H1 (cell line): ENCODE measurements at regions not wholly inside any gene's neighbourhood (a gene's known extent, or its start where the extent isn't known, plus 50 kb on each side); places are given as distances from the start of the nearest gene placed in this dataset.

Experiments
- CTCF ChIA-PET: fragments of 300-600 bp; sonication (Branson Sonifier 250); formaldehyde crosslinking; loops from one replicate; lab custom pipeline; 2021; ENCODE audit not compliant: partially characterized antibody; lab: Charles Lee
- POLR2A ChIA-PET: fragments of 300-600 bp; sonication (Branson Sonifier 250); formaldehyde crosslinking; loops from one replicate; lab custom pipeline; 2021; ENCODE audit warnings: inconsistent platforms; ENCODE audit not compliant: partially characterized antibody; lab: Charles Lee
- DNase-seq, 2 experiments: peaks; one replicate each; pipeline versions ENCODE4 v3.0.0 to v3.0.0-alpha.2; 2010 to 2022; ENCODE audit warnings: low spot score in 2 of 2, low read depth in 1 of 2, mixed read lengths in 1 of 2
- FAIRE-seq: peaks from 2 replicates; lab custom pipeline; 2011; peaks lifted over from hg19 to GRCh38; lab: Jason Lieb, UNC
- H2AFZ ChIP-seq: 2 replicates; pipeline ENCODE4 v1.8.1; 2012; ENCODE audit warnings: low read length, inconsistent platforms
- H2AK5ac ChIP-seq: 2 replicates; pipeline ENCODE4 v1.6.1; 2013; ENCODE audit warnings: low read depth, low read length
- H2BK120ac ChIP-seq: replicated peaks from 2 replicates; pipeline ENCODE3; 2013; ENCODE audit warnings: low read depth, low read length, inconsistent platforms
- H2BK12ac ChIP-seq: 2 replicates; pipeline ENCODE4 v1.6.1; 2013; ENCODE audit warnings: low read depth, low read length
- H2BK15ac ChIP-seq: 2 replicates; pipeline ENCODE4 v1.6.1; 2013; ENCODE audit warnings: low read length
- H2BK20ac ChIP-seq: 2 replicates; pipeline ENCODE4 v1.6.1; 2013; ENCODE audit warnings: low read length
- H2BK5ac ChIP-seq: 2 replicates; pipeline ENCODE4 v1.6.1; 2013; ENCODE audit warnings: low read depth, low read length
- H3K14ac ChIP-seq: 2 replicates; pipeline ENCODE4 v1.6.1; 2013; ENCODE audit warnings: inconsistent platforms; ENCODE audit not compliant: insufficient read length
- H3K18ac ChIP-seq: 2 replicates; pipeline ENCODE4 v1.6.1; 2013; ENCODE audit warnings: low read length; ENCODE audit errors: extremely low read depth
- H3K23ac ChIP-seq: 2 replicates; pipeline ENCODE4 v1.6.1; 2013; ENCODE audit warnings: inconsistent platforms; ENCODE audit not compliant: insufficient read length
- H3K23me2 ChIP-seq: 2 replicates; pipeline ENCODE4 v1.6.1; 2013; ENCODE audit warnings: low read depth, low read length
- H3K27ac ChIP-seq: 2 replicates; pipeline ENCODE4 v1.6.1; 2011; ENCODE audit warnings: low read depth, low read length, inconsistent platforms
- H3K27me3 ChIP-seq, 4 experiments: replicated peaks in 1 of 4; 1 replicate in 1 of 4; 2 replicates in 3 of 4; pipeline versions ENCODE4 v1.6.1 to v1.8.1; 2011 to 2013; ENCODE audit warnings: low read length in 3 of 4, mild to moderate bottlenecking in 3 of 4, inconsistent platforms in 2 of 4, mixed read lengths in 2 of 4, moderate library complexity in 1 of 4; ENCODE audit not compliant: control insufficient read depth in 3 of 4, insufficient read depth in 3 of 4; ENCODE audit errors: extremely low read depth in 1 of 4
- H3K36me3 ChIP-seq, 4 experiments: 2 replicates each; pipeline versions ENCODE4 v1.6.1 to v1.8.1; 2011 to 2013; ENCODE audit warnings: mild to moderate bottlenecking in 4 of 4, low read length in 3 of 4, moderate library complexity in 2 of 4, control low read depth in 1 of 4, inconsistent platforms in 1 of 4; ENCODE audit not compliant: insufficient read depth in 4 of 4, control insufficient read depth in 2 of 4
- H3K4ac ChIP-seq: replicated peaks from 2 replicates; pipeline ENCODE3; 2013; ENCODE audit warnings: low read length, low read depth, mixed read lengths, inconsistent platforms; ENCODE audit not compliant: insufficient read length
- H3K4me1 ChIP-seq, 4 experiments: replicated peaks in 1 of 4; 1 replicate in 1 of 4; 2 replicates in 3 of 4; pipeline versions ENCODE4 v1.6.1 to v1.8.1; 2011 to 2013; ENCODE audit warnings: low read length in 3 of 4, inconsistent platforms in 2 of 4, mixed read lengths in 1 of 4; ENCODE audit not compliant: insufficient read depth in 4 of 4, control insufficient read depth in 3 of 4
- H3K4me2 ChIP-seq, 2 experiments: 2 replicates each; pipeline versions ENCODE4 v1.6.1 to v1.8.1; 2011 to 2013; ENCODE audit warnings: low read depth in 2 of 2, low read length in 2 of 2, control low read depth in 1 of 2, inconsistent platforms in 1 of 2, mild to moderate bottlenecking in 1 of 2; ENCODE audit not compliant: insufficient read depth in 1 of 2
- H3K4me3 ChIP-seq, 4 experiments: fragments of 200-600, 300-600 bp in 1 of 4; sonication (generic), shearing (Covaris generic), sonication (Bioruptor Twin) in 1 of 4; 2 replicates each; pipeline versions ENCODE4 v1.5.1 to v1.8.1; 2011 to 2016; ENCODE audit warnings: low read length in 4 of 4, low read depth in 3 of 4, control low read depth in 2 of 4, inconsistent platforms in 2 of 4, mild to moderate bottlenecking in 2 of 4, mixed read lengths in 1 of 4, moderate library complexity in 1 of 4; ENCODE audit not compliant: insufficient read depth in 2 of 4; ENCODE audit errors: extremely low read depth in 1 of 4
- H3K56ac ChIP-seq: replicated peaks from 2 replicates; pipeline ENCODE3; 2013; ENCODE audit warnings: low read depth, mild to moderate bottlenecking, mixed read lengths, low read length, inconsistent platforms; ENCODE audit not compliant: insufficient read length
- H3K79me1 ChIP-seq: 2 replicates; pipeline ENCODE4 v1.6.1; 2013; ENCODE audit warnings: low read depth, low read length, control low read depth
- H3K79me2 ChIP-seq, 2 experiments: 2 replicates each; pipeline versions ENCODE4 v1.6.1 to v1.8.1; 2012 to 2013; ENCODE audit warnings: low read length in 2 of 2, mild to moderate bottlenecking in 2 of 2, inconsistent platforms in 1 of 2; ENCODE audit not compliant: insufficient read depth in 2 of 2, control insufficient read depth in 1 of 2
- H3K9ac ChIP-seq, 4 experiments: replicated peaks in 1 of 4; 1 replicate in 1 of 4; 2 replicates in 3 of 4; pipeline versions ENCODE4 v1.6.1 to v1.8.1; 2011 to 2013; ENCODE audit warnings: low read depth in 3 of 4, low read length in 3 of 4, control low read depth in 2 of 4, mild to moderate bottlenecking in 2 of 4, moderate library complexity in 2 of 4, inconsistent platforms in 1 of 4; ENCODE audit errors: extremely low read depth in 1 of 4
- H3K9me3 ChIP-seq, 2 experiments: 2 replicates each; pipeline versions ENCODE4 v1.6.1 to v1.8.1; 2012 to 2013; ENCODE audit warnings: mild to moderate bottlenecking in 2 of 2, moderate library complexity in 2 of 2, control low read depth in 1 of 2, inconsistent platforms in 1 of 2, low read depth in 1 of 2, low read length in 1 of 2, mixed read lengths in 1 of 2; ENCODE audit not compliant: insufficient read depth in 2 of 2
- H4K20me1 ChIP-seq, 2 experiments: replicated peaks in 1 of 2; 2 replicates each; pipeline versions ENCODE3 to v1.8.1; 2011 to 2013; ENCODE audit warnings: inconsistent platforms in 2 of 2, low read length in 2 of 2, mild to moderate bottlenecking in 1 of 2; ENCODE audit not compliant: insufficient read depth in 2 of 2, control insufficient read depth in 1 of 2
- H4K5ac ChIP-seq: 2 replicates; pipeline ENCODE4 v1.6.1; 2013; ENCODE audit warnings: low read length, low read depth, mixed read lengths, inconsistent platforms; ENCODE audit not compliant: insufficient read length
- H4K8ac ChIP-seq: 2 replicates; pipeline ENCODE4 v1.8.0; 2013; ENCODE audit warnings: mild to moderate bottlenecking, moderate library complexity, low read length, inconsistent platforms; ENCODE audit not compliant: insufficient read depth; ENCODE audit errors: extremely low read depth
- H4K91ac ChIP-seq: replicated peaks from 2 replicates; pipeline ENCODE3; 2013; ENCODE audit warnings: low read length, mixed read lengths, inconsistent platforms; ENCODE audit not compliant: insufficient read length
- POLR2AphosphoS5 ChIP-seq: IDR thresholded peaks from 2 replicates; pipeline ENCODE4 v1.6.1; 2011; ENCODE audit warnings: low read depth, low read length
- SRF ChIP-seq: IDR thresholded peaks from 2 replicates; pipeline ENCODE4 v1.6.1; 2011; ENCODE audit warnings: mild to moderate bottlenecking, low read depth, low read length, moderate library complexity
- TBP ChIP-seq: IDR thresholded peaks from 2 replicates; pipeline ENCODE4 v1.6.1; 2011; ENCODE audit warnings: low read depth, low read length, improper control_type of control experiment
- WGBS, 2 experiments: shearing (Covaris generic) in 1 of 2; methylation state at CpG; one replicate each; pipeline versions ENCODE4 v1.1.6 to v1.1.7; 2013 to 2015; ENCODE audit warnings: low lambda C conversion rate in 2 of 2, mixed read lengths in 2 of 2, inconsistent platforms in 1 of 2, low coverage in 1 of 2, missing lambda C conversion rate in 1 of 2; ENCODE audit not compliant: insufficient replicate concordance in 2 of 2, insufficient coverage in 1 of 2, insufficient read length in 1 of 2; ENCODE audit errors: extremely low coverage in 1 of 2, missing lambda C conversion rate in 1 of 2; 5-methylcytosine and 5-hydroxymethylcytosine counted together

GRCh38 chr7:79615871-79616640 lies 162.6 kb upstream of the MAGI2 start:
- ChIA-PET CTCF (no interaction called here), POLR2A (no interaction called here)
- H2AFZ ChIP-seq = peak overlapping the region; percentile 59; the same call in 1 of the 2 replicates
- TF ChIP-seq TBP = no peak
- TF ChIP-seq POLR2AphosphoS5 = no peak
- TF ChIP-seq SRF = no peak
- TF ChIP-seq, all 59 proteins: peak for 0
- Histone ChIP-seq H3K79me1 (no peaks in the 10 kb centered on the region), H3K23ac (no peak overlapping the region), H4K5ac (no peak overlapping the region), H3K4me1 (no peaks in the 10 kb centered on the region; a peak in 1 of 7 replicates), H3K14ac (no peak overlapping the region), H3K23me2 (no peaks in the 10 kb centered on the region), H4K91ac (no peak overlapping the region), H2BK15ac (no peak overlapping the region), H2BK120ac (no peak overlapping the region), H3K9me3 (no peaks in the 10 kb centered on the region), H3K4me2 (no peak overlapping the region; a peak in 1 of 4 replicates), H3K4me3 (no peak overlapping the region), H3K27ac (no peak overlapping the region), H2BK5ac (no peak overlapping the region), H3K79me2 (no peaks in the 10 kb centered on the region), H3K9ac (no peak overlapping the region), H4K8ac (no peak overlapping the region), H3K4ac (no peak overlapping the region), H2BK12ac (no peak overlapping the region), H3K36me3 (no peaks in the 10 kb centered on the region; a peak in 1 of 8 replicates), H4K20me1 (no peaks in the 10 kb centered on the region), H3K18ac (no peak overlapping the region), H2BK20ac (no peak overlapping the region), H3K56ac (no peak overlapping the region), H2AK5ac (no peak overlapping the region), H3K27me3 (no peaks in the 10 kb centered on the region)
- WGBS, 2 experiments = 98% methylated on average over 10 of the region's 10 CpGs; no CpG with 5 or more reads in 1 of the 2 experiments
- FAIRE-seq (no peak), DNase-seq (no peak)
